ENCODE measurements at regions not wholly inside any gene's neighbourhood (a gene's known extent, or its start where the extent isn't known, plus 50 kb on each side); places are given as distances from the start of the nearest gene placed in this dataset.

DNA sequence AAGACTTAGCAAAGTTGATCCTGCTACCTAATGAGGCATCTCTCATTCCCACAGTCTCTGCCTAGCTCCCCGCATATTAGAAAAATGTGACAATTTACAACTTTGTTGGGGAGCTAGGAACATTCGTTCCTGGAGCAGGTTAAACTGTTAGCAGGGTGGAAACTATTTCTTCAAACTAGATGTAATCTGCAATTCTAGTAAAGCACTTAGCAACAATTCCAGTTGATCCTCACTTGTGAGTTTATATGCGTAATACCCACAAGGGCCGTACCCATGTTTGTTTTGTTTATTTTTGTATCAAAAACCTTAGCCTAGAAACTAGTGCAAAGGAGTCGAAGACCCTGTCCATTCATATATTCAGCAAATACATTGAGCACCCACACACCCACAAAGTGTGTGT, 175.8 kb upstream of the DMAC1 start:
- TF ChIP-seq, protein P1, sequence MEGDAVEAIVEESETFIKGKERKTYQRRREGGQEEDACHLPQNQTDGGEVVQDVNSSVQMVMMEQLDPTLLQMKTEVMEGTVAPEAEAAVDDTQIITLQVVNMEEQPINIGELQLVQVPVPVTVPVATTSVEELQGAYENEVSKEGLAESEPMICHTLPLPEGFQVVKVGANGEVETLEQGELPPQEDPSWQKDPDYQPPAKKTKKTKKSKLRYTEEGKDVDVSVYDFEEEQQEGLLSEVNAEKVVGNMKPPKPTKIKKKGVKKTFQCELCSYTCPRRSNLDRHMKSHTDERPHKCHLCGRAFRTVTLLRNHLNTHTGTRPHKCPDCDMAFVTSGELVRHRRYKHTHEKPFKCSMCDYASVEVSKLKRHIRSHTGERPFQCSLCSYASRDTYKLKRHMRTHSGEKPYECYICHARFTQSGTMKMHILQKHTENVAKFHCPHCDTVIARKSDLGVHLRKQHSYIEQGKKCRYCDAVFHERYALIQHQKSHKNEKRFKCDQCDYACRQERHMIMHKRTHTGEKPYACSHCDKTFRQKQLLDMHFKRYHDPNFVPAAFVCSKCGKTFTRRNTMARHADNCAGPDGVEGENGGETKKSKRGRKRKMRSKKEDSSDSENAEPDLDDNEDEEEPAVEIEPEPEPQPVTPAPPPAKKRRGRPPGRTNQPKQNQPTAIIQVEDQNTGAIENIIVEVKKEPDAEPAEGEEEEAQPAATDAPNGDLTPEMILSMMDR (IDR thresholded peaks at IDR 0.05): no peak
- TF ChIP-seq POLR2A (IDR thresholded peaks at IDR 0.05): no peak

Measured in body of pancreas (tissue), 4 donors.